C4-2B (cell line): ENCODE measurements at regions not wholly inside any gene's neighbourhood (a gene's known extent, or its start where the extent isn't known, plus 50 kb on each side); places are given as distances from the start of the nearest gene placed in this dataset.

Source experiments
- ZFX ChIP-seq: fragments of 450-650 bp; IDR thresholded peaks from 2 replicates; pipeline ENCODE4 v1.6.1; 2017
- TF ChIP-seq, protein P1 (sequence below): fragments of 450-650 bp; conservative IDR thresholded peaks from 2 replicates; pipeline ENCODE4 v1.5.1; 2017; ENCODE audit warnings: mild to moderate bottlenecking

DNA sequence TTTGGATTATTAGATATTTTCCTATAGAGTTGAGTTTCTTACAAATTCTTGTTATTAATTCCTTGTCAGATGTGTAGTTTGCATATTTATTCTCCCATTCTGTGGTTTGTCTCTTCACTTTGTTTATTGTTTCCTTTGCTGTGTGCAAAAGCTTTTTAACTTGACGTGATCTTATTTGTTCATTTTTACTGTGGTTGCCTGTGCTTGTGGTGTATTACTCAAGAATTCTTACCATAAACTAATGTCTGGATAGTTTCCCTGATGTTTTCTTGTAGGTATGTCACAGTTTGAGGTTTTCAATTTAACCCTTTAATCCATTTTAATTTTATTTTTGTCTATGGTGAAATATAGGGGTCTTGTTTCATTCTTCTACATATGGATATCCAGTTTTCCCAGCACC lies 72.1 kb upstream of the LHX8 start:
- TF ChIP-seq, protein P1, sequence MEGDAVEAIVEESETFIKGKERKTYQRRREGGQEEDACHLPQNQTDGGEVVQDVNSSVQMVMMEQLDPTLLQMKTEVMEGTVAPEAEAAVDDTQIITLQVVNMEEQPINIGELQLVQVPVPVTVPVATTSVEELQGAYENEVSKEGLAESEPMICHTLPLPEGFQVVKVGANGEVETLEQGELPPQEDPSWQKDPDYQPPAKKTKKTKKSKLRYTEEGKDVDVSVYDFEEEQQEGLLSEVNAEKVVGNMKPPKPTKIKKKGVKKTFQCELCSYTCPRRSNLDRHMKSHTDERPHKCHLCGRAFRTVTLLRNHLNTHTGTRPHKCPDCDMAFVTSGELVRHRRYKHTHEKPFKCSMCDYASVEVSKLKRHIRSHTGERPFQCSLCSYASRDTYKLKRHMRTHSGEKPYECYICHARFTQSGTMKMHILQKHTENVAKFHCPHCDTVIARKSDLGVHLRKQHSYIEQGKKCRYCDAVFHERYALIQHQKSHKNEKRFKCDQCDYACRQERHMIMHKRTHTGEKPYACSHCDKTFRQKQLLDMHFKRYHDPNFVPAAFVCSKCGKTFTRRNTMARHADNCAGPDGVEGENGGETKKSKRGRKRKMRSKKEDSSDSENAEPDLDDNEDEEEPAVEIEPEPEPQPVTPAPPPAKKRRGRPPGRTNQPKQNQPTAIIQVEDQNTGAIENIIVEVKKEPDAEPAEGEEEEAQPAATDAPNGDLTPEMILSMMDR, result no peak
- TF ChIP-seq ZFX, result no peak
